DOHH2 (cell line): ENCODE measurements at regions not wholly inside any gene's neighbourhood (a gene's known extent, or its start where the extent isn't known, plus 50 kb on each side); places are given as distances from the start of the nearest gene placed in this dataset.

Experiments used
- EZH2phosphoT487 ChIP-seq: fragments of 200-600 bp; sonication (generic); IDR thresholded peaks from 2 replicates; pipeline ENCODE4 v1.6.1; 2017; ENCODE audit warnings: borderline replicate concordance, mild to moderate bottlenecking, antibody characterized with exemption, low read length, moderate library complexity, mixed read lengths
- TF ChIP-seq, protein P1 (sequence below): fragments of 200-600 bp; sonication (generic); IDR thresholded peaks from one replicate; pipeline ENCODE4 v1.5.1; 2014; ENCODE audit warnings: antibody characterized with exemption, mild to moderate bottlenecking, low read depth, low read length; ENCODE audit not compliant: poor library complexity, severe bottlenecking

- no peak for TF ChIP-seq EZH2phosphoT487
- TF ChIP-seq, protein P1, sequence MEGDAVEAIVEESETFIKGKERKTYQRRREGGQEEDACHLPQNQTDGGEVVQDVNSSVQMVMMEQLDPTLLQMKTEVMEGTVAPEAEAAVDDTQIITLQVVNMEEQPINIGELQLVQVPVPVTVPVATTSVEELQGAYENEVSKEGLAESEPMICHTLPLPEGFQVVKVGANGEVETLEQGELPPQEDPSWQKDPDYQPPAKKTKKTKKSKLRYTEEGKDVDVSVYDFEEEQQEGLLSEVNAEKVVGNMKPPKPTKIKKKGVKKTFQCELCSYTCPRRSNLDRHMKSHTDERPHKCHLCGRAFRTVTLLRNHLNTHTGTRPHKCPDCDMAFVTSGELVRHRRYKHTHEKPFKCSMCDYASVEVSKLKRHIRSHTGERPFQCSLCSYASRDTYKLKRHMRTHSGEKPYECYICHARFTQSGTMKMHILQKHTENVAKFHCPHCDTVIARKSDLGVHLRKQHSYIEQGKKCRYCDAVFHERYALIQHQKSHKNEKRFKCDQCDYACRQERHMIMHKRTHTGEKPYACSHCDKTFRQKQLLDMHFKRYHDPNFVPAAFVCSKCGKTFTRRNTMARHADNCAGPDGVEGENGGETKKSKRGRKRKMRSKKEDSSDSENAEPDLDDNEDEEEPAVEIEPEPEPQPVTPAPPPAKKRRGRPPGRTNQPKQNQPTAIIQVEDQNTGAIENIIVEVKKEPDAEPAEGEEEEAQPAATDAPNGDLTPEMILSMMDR: no peak
Observed at GRCh38 chr3:186440891-186441290, 78.9 kb upstream of the DGKG start.
